CD4-positive, alpha-beta T cell treated with Interleukin-4 for 1 hour (primary cell): ENCODE measurements at regions not wholly inside any gene's neighbourhood (a gene's known extent, or its start where the extent isn't known, plus 50 kb on each side); places are given as distances from the start of the nearest gene placed in this dataset.

ENCODE experiments used
- DNase-seq, 2 donors: peaks; one replicate each; pipeline ENCODE4 v3.0.0-alpha.2; 2020 to 2022

DNA sequence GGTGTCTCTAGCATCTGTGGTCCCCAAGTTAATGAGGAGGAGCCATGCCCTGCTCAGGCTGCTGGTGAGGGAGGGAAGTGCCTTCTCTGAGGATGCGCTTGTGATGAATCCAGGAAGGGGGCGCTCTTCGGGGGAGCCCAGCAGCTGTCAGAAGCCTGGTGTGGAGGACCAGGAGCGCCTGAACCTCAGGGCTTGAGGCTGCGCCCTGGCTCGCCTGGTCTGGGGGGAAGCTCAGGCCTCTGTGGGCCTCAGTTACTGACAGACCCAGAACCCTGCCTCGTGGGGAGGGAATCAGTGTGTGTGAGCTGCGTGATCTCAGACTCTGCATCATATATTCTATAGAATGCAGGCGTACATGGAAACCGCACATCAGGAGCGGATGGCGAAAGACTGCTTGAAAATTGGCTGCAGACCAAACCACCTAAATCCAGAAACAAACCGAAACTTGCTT, 126.1 kb downstream of the SEC14L1 start:
- peak in 1 of 2 donors; percentile 13 for DNase-seq

- DNase-seq, result no peak
These were observed 129.2 kb downstream of the SEC14L1 start for GRCh38 chr17:77269696-77270681.

DNA sequence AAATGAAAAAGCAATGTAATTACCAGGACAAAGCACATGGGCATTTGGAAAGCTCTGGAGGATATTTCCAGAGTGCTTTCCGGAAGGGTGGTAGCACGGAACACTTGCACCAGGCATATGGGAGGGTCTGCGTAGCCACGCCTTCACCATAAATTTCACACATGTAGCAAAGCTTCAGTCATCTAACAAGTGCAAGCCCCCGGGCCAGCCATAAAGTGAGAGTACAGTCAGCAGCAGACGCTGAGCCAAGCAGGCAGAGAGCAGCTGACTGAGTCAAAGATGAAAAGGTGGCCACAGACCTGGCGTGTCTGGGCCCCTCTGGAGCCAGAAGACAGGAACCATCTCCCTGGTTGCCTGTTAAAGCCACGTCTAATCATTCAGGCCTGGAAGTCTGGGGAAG, 130.6 kb downstream of the SEC14L1 start:
- DNase-seq, result no peak

DNA sequence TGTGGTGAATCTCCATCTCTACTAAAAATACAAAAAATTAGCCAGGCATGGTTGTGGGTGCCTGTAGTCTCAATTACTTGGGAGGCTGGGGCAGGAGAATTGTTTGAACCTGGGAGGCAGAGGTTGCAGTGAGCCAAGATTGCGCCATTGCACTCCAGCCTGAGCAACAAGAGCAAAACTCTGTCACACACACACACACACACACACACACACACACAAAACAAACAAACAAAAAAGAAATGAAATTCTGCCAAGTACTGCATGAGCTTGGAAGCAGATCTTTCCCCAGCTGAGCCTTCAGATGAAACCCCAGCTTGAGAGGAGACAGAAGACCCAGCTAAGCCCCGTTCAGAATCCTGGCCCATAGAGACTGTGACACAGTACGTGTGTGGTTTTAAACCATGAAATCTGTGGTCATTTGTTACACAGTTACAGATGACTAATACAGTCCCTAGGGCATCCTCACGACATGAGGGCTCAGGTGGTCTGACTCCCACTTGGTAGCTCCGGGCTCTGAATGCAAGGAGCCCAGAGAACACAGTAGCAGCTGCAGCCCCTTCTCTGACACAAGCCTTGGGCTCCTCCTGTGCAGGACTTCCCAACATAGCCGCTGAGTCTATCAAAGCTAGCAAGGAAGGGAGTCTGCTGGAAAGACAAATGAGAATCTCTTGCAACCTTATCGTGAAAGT, 132.8 kb downstream of the SEC14L1 start:
- no peak for DNase-seq

DNA sequence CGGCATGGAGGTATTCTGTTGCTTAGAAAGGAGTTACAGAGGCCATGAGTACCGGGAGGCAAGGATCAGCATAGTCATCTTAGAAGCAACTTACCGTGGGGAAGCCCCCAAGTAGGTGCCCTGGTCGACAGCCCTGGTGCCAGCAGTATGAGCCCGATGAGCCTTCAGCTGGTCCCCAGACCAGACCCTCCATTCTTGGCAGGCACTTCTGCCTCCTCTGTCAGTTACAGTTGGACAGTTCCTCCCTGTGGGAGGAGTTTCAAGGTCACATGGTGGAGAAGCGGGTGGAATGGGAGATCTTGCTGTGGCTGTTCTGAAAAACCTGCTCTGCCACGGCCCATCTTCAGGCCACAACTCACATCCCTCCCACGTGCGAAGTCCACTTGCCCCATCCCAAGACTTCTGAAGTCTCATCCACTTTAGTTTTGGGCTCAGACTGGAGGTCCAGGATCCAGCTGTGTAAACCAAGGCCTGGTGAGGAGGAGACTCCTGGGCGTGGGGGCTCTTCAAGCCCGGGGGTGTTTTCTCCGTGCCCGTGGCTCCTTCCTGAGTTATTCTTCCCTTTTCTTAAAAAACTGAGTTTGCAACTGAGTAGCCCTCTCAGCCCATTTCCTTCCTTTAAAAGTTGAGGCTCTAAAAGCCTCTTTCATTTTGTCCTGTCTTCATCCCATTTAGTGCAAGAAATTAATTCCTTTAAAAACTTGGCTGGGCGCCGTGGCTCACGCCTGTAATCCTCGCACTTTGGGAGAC, 133.5 kb downstream of the SEC14L1 start:
- no peak for DNase-seq

GRCh38 chr17:77279448-77280303, 138.9 kb downstream of the SEC14L1 start:
- DNase-seq, result no peak

DNA sequence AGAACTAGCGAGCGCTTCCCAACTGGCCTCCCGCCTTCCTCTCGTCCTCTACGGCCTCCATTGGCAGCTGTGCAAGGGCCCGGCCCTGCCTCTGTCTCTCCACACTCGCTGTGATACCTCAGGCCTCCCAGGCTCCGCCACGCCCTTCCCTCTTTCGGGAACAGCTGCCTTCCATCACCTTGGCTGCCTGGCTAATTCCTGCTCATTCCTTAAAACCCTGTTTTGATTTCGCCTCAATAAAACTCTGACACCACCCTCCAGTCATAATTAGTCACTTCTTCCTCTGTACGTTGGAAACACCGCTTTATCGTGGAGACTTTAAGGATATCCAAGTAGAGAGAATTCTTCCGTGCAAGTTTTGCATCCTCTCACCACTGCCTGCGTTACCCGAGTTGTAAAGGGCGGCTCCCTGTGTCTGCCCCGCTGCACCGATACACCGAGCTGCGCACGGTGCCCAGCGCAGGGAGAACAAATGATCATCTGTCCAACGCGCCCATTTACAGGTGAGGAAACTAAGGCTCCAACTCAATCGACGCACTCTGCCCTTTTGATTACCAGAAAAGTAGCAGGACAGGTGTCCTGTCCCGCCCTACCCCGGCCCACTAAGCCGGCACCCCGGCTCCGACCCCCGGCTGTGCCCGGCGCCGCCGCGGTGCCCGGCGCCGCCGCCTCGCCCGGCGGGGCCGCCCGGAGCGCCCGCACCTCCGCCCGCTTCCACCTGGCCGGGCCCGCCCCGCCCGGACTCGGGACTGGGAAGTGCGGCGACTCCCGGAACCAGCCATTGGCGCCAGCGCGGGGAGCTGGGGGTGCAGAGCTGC, 139.7 kb downstream of the SEC14L1 start:
- no peak for DNase-seq

GRCh38 chr17:77281122-77281903, 140.5 kb downstream of the SEC14L1 start:
- DNase-seq, result peak; percentile 59 to 71

GRCh38 chr17:77281904-77282367, 141.2 kb downstream of the SEC14L1 start:
- no peak for DNase-seq

DNA sequence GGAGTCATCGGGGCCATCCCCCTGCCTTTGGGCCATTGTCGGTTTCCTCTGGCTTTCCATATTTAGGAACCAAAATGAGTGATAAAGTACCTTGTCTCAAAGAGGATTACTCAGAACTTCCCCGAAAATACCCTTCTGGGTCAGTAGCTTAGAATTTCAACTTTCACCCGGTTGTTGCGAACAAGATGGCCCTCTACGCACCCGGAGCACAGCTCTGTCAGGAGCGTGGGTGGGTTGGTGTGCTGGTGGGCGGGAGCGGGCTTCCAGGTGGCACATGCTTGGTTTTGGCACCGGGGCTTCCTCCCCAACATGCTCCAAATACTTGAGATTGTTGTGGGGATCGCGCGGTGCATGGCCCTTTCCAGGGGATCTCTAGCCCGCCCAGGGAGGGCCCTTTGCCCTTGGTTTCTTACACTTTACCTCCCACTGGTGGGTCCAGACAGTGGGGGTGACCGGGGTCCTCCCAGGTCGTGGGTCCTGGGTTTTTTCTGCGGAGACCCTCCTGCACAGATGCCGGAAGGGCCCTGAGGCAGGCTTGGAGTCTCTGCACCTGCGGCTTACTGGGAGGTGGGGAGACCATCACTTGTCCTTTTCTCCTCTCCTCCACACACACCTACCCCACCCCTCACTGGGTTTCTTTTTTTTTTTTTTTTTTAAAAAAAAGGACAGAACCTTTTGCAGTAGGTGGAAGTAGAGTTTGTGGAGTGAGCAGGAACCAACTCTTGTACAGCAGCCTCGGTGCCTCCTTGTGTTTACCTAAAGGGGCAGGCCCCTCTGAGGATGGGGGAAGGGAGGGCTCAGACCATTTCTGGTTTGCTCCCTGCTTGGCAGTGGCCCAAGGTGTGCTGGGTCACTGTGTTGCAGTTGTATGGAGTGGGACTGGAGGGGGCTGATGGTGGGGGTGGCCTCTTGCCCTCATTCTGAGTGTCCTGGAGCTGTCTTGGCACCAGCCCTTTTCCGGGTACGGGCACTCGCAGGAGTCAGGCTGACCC, 142.1 kb downstream of the SEC14L1 start:
- no peak for DNase-seq

DNA sequence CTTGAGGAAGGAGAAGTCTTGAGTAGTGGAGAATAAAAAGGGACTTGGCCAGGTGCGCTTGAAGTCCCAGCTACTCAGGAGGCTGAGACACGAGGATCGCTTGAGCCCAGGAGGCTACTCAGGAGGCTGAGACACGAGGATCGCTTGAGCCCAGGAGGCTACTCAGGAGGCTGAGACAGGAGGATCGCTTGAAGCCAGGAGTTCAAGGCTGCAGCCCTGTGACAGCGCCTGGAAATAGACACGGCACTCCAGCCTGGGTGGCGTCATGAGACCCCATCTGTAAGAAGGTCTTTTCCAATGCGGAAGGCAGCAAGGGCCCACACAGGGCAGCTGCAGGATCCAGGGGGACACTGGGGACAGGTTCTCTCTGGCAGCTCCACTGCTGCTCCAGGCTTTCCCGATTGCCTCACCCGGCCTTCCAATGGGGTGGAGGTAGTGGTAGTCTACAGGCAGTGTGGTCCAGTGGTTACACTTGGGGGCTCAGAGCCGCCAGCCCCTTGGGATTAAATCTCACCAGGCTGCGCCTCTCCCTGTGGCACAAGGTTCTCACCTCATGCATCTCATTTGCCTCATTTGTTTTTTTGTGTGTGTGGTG, 143.4 kb downstream of the SEC14L1 start:
- DNase-seq, result no peak

DNA sequence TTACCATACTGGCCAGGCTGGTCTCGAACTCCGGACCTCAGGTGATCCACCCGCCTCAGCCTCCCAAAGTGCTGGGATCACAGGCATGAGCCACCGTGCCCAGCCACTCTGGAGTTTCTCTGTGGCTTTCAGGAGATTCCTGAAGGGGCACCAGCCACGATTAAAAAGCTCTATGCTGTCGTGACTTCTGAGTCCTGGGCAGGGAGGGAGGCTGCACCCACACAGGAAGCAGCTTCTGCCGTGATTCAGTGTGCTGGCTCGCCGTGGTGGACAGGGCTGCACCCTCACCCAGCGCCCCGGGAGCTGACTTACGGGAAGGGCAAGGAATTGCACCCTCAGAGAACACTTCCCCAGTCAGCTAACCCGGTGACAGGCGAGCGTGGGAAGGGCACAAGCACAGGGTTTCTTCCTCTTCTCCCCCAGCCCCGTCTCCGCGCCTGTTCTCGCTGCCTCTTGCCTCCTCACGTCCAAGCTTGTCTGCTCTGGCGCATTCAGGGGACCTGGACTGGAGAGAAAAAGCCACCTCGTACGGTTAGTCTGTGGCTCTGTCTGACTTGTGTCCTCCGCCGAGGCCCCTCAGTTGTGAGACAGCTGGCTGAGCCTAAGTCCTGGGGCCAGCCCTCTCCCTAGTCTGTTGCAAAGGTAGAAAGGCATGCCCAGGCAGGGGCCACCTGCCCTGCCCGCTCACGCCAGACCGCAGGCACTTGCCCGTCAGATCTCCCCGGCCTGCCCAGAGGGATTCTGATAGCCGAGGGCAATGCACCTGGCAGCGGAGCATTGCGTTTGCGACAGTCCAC, 145.0 kb downstream of the SEC14L1 start:
- peak in 1 of 2 donors; percentile 71 for DNase-seq

GRCh38 chr17:77286391-77286640, 145.5 kb downstream of the SEC14L1 start:
- no peak for DNase-seq

DNA sequence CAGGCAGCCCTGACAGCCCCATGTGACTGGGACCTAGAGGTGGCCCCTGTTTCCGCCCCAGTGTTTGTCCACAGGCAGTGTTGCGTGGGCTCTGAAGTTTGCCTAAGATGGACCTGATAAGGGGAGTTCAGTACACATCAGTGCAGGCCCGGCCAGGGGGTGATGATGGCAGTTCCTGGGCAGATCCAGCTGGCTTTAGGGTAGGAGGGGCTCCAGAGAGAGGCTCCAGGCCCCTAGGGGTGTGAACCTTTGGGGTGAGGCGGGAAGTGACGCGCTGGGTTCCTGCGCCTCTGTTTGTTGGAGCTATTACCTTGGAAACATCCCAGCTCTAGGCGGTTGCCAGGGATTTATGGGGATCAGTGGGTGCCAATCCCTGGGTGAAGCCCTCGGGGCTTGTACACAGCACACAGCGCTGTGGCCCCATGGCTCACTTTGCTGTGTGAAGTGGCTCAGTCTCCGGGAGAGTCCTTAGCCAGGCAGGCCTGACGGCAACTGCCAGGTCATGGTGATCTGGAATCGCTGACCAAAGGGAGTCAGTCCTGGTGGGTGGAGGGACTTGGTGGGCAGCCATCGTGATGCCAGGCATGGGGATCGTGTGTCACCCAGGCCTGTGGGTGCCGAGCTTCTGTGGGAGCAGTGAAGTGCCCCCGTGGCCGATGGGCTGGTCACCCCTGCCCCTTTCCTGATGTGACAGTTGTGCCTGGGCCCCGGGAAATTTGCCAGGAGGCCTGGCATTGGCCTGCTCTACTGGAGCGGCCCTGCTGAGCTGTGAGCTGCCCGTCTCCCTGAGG, 146.1 kb downstream of the SEC14L1 start:
- DNase-seq, result no peak

DNA sequence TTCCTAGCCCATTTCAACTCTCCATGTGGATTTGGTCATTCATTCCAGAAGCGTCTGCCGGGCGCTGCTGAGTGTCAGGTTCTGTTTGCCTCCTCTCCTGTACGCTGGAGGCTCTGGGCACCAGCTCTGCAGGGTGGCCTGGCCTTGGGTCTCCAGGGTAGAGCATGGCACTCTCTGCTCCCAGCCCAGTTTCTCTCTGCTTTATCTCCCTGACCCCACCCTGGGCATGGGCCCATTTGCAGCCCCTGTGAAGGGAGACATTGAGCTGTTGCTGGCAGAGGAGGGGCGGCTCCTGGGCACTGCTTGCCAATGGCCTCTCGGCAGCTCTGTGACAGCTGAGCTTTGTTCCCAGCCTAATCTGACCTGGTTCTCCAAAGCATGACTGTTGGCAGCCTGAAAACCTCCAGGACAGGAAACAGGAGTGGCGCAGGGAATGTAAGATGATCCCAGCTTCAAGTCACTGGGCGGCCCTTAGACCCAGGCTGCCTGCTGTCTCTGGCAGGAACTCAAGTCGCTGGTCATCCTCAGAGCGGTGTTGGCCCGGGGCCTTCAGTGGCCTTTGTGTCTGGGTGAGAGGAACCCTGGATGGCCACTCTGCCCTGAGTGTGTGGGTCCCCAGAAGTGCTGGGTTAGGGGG, 146.8 kb downstream of the SEC14L1 start:
- no peak for DNase-seq

GRCh38 chr17:77288115-77288619, 147.4 kb downstream of the SEC14L1 start:
- DNase-seq, result no peak
